Osteoblast (primary cell): ENCODE measurements at regions not wholly inside any gene's neighbourhood (a gene's known extent, or its start where the extent isn't known, plus 50 kb on each side); places are given as distances from the start of the nearest gene placed in this dataset.

Experiments used
- DNase-seq: peaks from one replicate; pipeline ENCODE4 v3.0.0; 2011; ENCODE audit warnings: low spot score, mixed read lengths; ENCODE audit not compliant: insufficient read length; ENCODE audit errors: missing footprints
- H2AFZ ChIP-seq: 2 replicates; pipeline ENCODE4 v1.6.0; 2011; ENCODE audit warnings: mild to moderate bottlenecking, low read length
- H3K27ac ChIP-seq: 2 replicates; pipeline ENCODE4 v1.5.1; 2011; ENCODE audit warnings: mild to moderate bottlenecking, low read depth, low read length, moderate library complexity
- H3K27me3 ChIP-seq: 2 replicates; pipeline ENCODE4 v1.6.0; 2012; ENCODE audit warnings: mild to moderate bottlenecking, control low read depth, inconsistent platforms, low read length, moderate library complexity; ENCODE audit not compliant: insufficient read depth
- H3K36me3 ChIP-seq: 2 replicates; pipeline ENCODE4 v1.5.1; 2011; ENCODE audit warnings: mild to moderate bottlenecking, low read length, control low read depth, moderate library complexity; ENCODE audit not compliant: insufficient read depth
- H3K4me1 ChIP-seq: 2 replicates; pipeline ENCODE4 v1.5.1; 2011; ENCODE audit warnings: mild to moderate bottlenecking, low read length, control low read depth, moderate library complexity; ENCODE audit not compliant: insufficient read depth
- H3K4me2 ChIP-seq: 2 replicates; pipeline ENCODE4 v1.6.0; 2011; ENCODE audit warnings: mild to moderate bottlenecking, low read length; ENCODE audit not compliant: insufficient read depth
- H3K4me3 ChIP-seq: fragments of 200-600 bp; sonication (generic); 3 replicates; pipeline ENCODE4 v1.5.1; 2012; ENCODE audit warnings: mild to moderate bottlenecking, low read length, inconsistent platforms; ENCODE audit not compliant: insufficient read depth
- H3K79me2 ChIP-seq: 2 replicates; pipeline ENCODE4 v1.6.0; 2012; ENCODE audit warnings: mild to moderate bottlenecking, low read length, control low read depth, inconsistent platforms; ENCODE audit not compliant: insufficient read depth
- H3K9me3 ChIP-seq: 2 replicates; pipeline ENCODE4 v1.5.1; 2011; ENCODE audit warnings: low read depth, low read length, control low read depth
- H4K20me1 ChIP-seq: 2 replicates; pipeline ENCODE4 v1.6.0; 2012; ENCODE audit warnings: mild to moderate bottlenecking, low read length, control low read depth; ENCODE audit not compliant: insufficient read depth
- CTCF ChIP-seq: IDR thresholded peaks from 2 replicates; pipeline ENCODE4 v1.5.1; 2011; ENCODE audit warnings: mild to moderate bottlenecking, low read depth, low read length, moderate library complexity; ENCODE audit errors: extremely low read depth

DNA sequence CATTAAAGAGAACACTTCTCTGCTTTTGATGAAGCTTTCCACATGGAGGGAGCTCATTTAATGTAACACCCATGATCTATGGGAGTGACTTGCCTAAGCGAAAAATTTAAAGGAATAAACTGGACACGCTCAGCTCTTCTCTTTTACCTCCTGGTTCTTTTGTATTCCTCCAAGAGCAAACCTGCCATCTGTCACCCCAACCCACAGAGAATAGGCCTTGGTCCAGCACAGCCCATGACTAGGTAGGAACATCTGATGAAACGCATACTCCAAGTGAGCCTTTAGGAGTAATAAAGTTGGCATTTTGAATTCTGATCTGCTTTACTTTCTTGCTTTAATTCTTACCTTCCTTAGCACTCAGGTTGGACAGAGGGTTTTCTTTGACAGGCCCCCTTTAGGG, 389.0 kb downstream of the HNRNPD start:
- no peak overlapping the region for H3K27ac ChIP-seq
- H3K36me3 ChIP-seq, result no peaks in the 10 kb centered on the region
- H3K4me3 ChIP-seq, result no peak overlapping the region
- DNase-seq, result no peak
- no peak for TF ChIP-seq CTCF
- H3K4me1 ChIP-seq, result no peaks in the 10 kb centered on the region
- H4K20me1 ChIP-seq, result no peaks in the 10 kb centered on the region
- no peak overlapping the region for H2AFZ ChIP-seq
- H3K79me2 ChIP-seq, result no peaks in the 10 kb centered on the region
- no peak overlapping the region for H3K4me2 ChIP-seq
- H3K9me3 ChIP-seq, result no peaks in the 10 kb centered on the region
- no peaks in the 10 kb centered on the region for H3K27me3 ChIP-seq

GRCh38 chr4:81982846-81983540, 390.8 kb downstream of the HNRNPD start:
- Histone ChIP-seq H3K4me2 (no peak overlapping the region), H3K27ac (no peak overlapping the region), H3K79me2 (no peaks in the 10 kb centered on the region), H3K36me3 (no peaks in the 10 kb centered on the region), H2AFZ (no peak overlapping the region), H4K20me1 (no peaks in the 10 kb centered on the region), H3K27me3 (no peaks in the 10 kb centered on the region), H3K4me3 (no peak overlapping the region), H3K4me1 (no peaks in the 10 kb centered on the region), H3K9me3 (no peaks in the 10 kb centered on the region)
- no peak for DNase-seq
- no peak for TF ChIP-seq CTCF

- no peaks in the 10 kb centered on the region for H3K9me3 ChIP-seq
- H3K27ac ChIP-seq, result no peak overlapping the region
- H3K79me2 ChIP-seq, result no peaks in the 10 kb centered on the region
- H3K4me3 ChIP-seq, result no peak overlapping the region
- no peaks in the 10 kb centered on the region for H3K4me1 ChIP-seq
- no peak for TF ChIP-seq CTCF
- no peak overlapping the region for H2AFZ ChIP-seq
- H3K36me3 ChIP-seq, result no peaks in the 10 kb centered on the region
- H3K4me2 ChIP-seq, result no peak overlapping the region
- no peaks in the 10 kb centered on the region for H3K27me3 ChIP-seq
- no peaks in the 10 kb centered on the region for H4K20me1 ChIP-seq
- no peak for DNase-seq
These were observed 392.6 kb downstream of the HNRNPD start for GRCh38 chr4:81981218-81981617.

- no peak for TF ChIP-seq CTCF
- no peak for DNase-seq
- Histone ChIP-seq H3K27me3 (no peaks in the 10 kb centered on the region), H3K4me2 (no peak overlapping the region), H3K4me1 (no peaks in the 10 kb centered on the region), H3K9me3 (no peaks in the 10 kb centered on the region), H3K4me3 (no peak overlapping the region), H3K36me3 (no peaks in the 10 kb centered on the region), H4K20me1 (no peaks in the 10 kb centered on the region), H3K79me2 (no peaks in the 10 kb centered on the region), H2AFZ (no peak overlapping the region), H3K27ac (no peak overlapping the region)
These were observed 399.3 kb downstream of the HNRNPD start for GRCh38 chr4:81974523-81974922.
